ENCODE measurements at regions not wholly inside any gene's neighbourhood (a gene's known extent, or its start where the extent isn't known, plus 50 kb on each side); places are given as distances from the start of the nearest gene placed in this dataset.

DNA sequence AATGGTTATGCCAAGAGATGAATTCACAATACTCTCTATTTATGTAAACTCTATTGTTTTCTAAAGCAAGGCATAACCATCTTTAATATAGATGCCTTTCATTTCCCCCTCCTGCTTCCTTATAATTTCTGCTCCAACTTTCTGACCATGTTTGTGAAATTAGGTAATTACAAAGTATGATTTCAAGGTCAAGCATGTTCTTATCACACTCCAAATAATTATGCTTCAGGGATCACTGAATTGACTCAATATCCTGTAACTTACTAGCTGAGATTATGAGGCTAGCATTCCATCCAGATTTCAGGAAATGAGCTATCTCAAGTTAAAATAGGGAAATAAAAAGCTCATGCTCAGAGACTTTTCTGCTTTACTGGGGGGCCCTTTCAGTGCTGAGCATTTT, 655.9 kb upstream of the IGFBP3 start:
- no peak for TF ChIP-seq CTCF (conservative IDR thresholded peaks at IDR 0.05; ENCODE audit: low read depth in 2 of 2)
- no peak for TF ChIP-seq POLR2AphosphoS5 (IDR thresholded peaks at IDR 0.05; ENCODE audit: low read depth)
- TF ChIP-seq REST (IDR thresholded peaks at IDR 0.05; ENCODE audit: unreplicated experiment): no peak
